Activated T-helper 1 cell treated with Interleukin-2 at 50 U/mL for 16 hours (primary cell): ENCODE measurements at regions not wholly inside any gene's neighbourhood (a gene's known extent, or its start where the extent isn't known, plus 50 kb on each side); places are given as distances from the start of the nearest gene placed in this dataset.

Source experiments
- DNase-seq: peaks from one replicate; pipeline ENCODE4 v3.0.0-alpha.2; 2020; ENCODE audit warnings: low read depth

DNA sequence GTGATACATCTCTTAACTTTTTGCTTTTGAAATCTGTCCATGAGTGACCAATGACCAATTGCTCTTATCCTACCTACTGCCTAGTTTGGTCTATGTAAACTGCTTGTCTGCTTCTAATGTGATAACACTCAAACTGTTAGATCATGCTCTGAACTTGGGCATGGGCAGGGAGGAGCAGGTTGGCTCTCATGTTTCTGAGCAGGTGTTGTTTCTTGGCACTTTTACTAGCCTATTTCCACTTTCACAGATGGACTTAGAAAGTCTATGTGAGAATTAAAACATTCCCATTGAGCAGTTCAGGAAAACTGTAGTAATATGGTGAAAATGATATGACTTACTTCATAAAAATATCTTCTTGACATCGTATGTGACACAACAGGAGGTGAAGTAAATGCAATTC is 538.4 kb downstream of the HACE1 start:
- no peak for DNase-seq

DNA sequence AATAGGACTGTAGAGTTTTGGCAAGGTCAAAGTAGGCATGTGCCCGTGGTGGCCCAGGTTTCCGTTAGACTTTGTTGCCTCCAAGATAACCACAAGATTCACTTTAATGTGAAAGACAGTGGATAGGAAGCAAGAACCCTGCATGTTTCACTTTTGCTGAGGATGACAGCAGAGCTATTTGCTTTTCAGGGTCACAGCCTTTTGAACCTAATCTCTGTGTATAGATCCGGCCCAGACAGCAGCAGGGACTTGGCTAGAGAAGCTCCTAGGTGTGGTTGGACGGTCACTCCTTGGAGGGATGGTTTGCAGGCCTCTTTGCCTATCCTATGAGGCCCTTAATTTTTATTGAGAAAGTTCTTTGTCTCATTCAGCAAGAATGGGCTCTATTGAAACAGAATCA is 538.8 kb downstream of the HACE1 start:
- DNase-seq: no peak

- no peak for DNase-seq
These were observed 546.9 kb downstream of the HACE1 start for GRCh38 chr6:104312851-104313250.

GRCh38 chr6:104306211-104306610 is 553.5 kb downstream of the HACE1 start:
- DNase-seq: no peak

GRCh38 chr6:104305206-104305605 is 554.5 kb downstream of the HACE1 start:
- no peak for DNase-seq

DNA sequence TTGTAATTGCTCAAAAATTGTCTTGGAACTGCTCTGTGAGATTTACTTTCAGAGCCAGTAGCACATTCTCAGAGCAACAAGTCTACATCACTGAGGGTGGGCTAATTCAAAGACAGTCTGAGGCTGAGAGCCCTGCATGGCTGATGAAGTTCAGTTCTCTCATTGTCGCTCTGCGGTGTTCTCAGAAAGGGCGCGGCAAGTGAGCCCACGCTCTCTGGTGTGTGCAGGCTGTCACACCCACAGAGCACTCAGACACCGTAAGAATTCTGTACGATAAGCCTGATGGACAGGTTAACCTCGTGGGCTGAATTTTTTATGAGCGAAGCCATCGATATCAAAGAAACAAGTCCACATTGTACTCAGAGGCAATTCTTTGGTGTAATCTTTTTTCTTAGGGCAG is 557.8 kb downstream of the HACE1 start:
- no peak for DNase-seq

- no peak for DNase-seq
These were observed 573.1 kb downstream of the HACE1 start for GRCh38 chr6:104286641-104287040.

DNA sequence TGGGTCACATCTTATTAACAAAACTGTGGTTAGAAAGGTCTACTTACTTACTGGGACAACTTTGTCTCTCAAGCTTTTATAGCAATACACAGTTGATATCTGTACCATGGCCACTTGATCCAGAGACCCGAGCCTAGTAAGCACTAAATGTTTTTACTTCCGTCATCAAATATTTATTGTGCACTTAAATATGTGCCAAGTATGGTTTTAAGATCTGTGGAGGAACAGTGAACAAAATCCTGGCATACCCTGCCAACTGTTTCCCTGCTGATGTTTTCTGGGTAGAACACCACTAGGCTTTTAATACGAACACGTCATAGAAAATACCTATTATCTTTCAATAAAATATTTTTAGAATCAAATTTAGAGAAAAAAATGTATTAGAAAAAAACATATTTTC is 574.8 kb downstream of the HACE1 start:
- DNase-seq: no peak

DNA sequence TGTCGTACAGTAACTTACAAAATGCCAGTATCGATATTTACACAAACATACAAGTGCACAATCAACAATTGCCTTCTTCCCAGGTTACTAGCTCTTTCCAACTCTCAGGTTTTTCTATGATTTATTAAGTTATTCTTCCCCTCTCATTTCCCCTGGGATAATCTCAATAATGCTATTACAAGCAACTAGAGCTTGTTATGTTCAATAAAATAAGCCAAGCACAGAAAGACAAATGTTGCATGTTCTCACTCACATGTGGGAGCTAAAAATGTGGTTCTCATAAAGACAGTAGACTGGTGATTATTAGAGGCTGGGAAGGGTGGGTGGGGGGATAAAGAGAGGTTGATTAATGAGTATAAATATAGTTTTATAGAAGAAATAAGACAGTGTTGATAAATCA is 577.1 kb downstream of the HACE1 start:
- no peak for DNase-seq

- DNase-seq: no peak
These were observed 578.3 kb downstream of the HACE1 start for GRCh38 chr6:104281370-104281769.

GRCh38 chr6:104268389-104268788 is 591.3 kb downstream of the HACE1 start:
- no peak for DNase-seq

DNA sequence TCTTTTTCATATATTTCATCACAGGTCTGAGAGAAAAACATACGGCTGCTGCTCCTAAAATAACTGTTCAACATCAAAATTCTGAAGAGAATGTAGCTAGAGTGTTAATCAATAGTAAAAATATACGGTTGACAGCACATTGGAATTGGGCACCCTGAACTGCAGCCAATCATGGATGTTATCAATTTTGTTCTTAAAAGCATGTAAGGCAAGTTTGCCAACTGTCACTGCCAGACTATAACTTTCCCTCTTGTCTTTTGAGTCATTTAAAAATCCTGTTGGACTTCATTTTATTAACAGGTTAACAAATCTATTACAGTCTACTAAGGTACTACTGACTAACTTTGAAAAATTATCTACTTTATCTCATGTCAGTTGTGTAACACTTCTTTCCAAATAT is 592.8 kb downstream of the HACE1 start:
- DNase-seq: no peak

DNA sequence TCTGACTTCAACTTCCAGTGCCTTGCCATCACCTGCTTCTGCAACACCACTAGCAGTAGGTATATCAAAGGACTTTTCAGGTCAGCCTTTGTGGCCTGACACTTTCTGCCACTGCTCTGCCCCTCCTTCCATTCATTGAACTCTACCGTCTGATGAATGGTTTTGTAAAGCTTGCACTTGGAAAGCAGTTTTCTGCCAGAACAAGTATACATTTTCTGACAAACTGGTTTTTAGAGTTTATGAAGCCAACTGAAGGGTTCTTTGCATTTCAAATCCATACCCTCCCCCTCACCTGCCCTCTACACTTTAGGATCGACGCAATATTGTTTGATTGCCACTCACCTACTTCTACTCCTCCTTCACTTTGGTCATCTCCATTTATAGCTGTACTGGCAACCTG is 603.1 kb downstream of the HACE1 start:
- DNase-seq: no peak

DNA sequence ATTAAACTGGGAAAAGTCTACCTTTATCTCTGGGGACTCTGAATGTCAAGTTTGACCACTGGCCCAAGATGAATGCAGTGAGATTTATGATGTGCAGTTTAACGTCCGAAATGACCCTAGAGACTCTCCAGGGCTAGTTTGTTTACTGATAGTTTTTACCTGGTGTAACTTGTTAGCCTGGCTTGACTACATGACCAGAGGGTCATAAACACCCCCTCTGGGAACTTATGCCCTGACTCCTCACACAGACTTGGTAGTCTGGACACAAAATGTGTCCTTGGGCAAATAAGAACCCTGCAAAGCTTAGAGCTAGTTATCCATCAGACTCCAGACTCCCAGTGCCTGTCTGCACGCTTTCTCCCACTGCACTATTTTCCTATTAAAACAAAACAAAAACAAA is 606.5 kb downstream of the HACE1 start:
- no peak for DNase-seq

- DNase-seq: no peak
These were observed 607.4 kb downstream of the HACE1 start for GRCh38 chr6:104252276-104252675.

- DNase-seq: no peak
These were observed 608.1 kb downstream of the HACE1 start for GRCh38 chr6:104251651-104252050.

- DNase-seq: no peak
These were observed 618.9 kb downstream of the HACE1 start for GRCh38 chr6:104240865-104241264.

DNA sequence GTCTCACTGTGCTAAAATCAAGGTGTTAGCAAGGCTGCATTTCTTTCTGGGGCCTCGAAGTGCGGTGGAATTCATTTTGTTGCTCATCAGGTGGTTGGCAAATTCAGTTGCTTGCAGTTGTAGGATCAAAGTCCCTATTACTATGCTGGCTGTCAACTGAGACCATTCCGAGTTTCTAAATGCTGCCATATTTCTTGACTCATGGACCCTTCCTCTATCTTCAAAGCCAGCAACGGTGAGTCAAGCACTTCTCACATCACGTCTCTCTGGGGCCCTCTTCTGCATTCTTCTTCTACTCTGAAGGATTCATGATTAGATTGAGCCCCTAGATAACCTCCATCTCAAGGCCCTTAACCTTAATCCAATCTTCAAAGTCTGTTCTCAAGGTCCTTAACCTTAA is 619.7 kb downstream of the HACE1 start:
- no peak for DNase-seq

DNA sequence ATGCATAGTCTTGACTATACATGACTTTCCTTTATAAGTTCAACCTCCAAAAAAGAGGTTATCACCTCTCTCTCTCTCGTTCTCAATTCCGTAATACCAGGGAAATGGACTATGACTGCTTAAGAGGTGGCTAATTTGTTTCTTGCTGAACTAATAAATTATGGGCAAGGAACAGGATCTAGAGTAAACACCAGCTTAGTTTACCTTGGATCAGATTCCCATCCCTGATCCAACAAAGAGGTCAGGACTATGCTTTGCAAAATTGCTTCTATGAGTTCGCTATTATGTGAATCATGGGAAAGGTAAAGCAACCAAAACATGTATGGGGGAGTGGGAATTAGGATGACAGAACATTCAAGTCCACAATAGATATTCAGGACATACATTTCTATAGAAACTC is 630.7 kb downstream of the HACE1 start:
- DNase-seq: no peak

DNA sequence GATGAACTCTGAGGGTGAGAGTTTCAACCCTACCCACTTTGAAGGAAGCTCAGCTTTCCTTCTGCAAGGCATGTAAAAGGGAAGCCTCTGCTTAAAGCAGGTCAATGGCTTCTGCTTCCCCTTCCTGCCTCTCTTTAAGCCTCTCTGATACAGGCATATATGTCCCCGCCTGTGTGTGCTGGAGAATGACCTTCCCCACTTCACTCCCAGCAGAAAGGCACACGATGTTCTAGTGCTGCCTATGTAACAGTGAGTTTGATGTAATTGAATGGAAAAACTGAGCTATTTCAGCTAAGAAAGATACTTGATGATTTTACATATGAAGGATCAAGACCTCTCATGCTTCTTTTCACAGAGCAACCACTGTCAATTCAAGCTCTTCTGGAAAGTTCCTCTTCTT is 632.2 kb downstream of the HACE1 start:
- DNase-seq: no peak

- no peak for DNase-seq
These were observed 632.8 kb downstream of the HACE1 start for GRCh38 chr6:104226790-104227446.

DNA sequence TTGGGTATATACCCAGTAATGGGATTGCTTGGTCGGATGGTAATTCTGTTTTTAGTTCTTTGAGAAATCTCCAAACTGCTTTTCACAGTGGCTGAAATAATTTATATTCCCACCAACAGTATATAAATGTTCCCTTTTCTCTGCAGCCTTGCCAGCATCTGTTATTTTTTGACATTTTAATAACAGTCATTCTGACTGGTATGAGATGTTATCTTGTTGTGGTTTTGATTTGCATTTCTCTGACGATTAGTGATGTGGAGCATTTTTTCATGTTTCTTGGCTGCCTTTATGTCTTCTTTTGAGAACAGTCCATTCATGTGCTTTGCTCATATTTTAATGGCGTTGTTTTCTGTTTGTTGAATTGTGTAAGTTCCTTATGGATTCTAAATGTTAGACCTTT is 641.6 kb downstream of the HACE1 start:
- no peak for DNase-seq

DNA sequence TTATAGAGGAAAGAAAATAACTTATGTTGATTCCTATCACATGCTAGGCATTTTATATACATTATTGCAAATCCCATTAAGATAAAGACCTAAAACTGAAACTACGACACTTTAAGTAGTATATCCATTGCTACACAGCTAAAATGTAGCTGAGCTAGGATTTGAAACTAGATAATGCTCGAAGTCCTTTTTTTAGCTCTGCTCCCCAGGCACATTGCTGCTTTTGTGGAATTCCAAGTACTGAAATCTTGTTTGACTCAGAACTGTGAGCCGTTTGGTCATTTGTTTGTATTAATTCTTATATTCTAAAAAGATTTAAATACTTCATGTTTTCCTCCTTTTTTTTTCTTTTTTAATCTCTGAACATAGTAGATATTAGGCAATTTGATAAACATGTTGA is 644.8 kb downstream of the HACE1 start:
- no peak for DNase-seq

DNA sequence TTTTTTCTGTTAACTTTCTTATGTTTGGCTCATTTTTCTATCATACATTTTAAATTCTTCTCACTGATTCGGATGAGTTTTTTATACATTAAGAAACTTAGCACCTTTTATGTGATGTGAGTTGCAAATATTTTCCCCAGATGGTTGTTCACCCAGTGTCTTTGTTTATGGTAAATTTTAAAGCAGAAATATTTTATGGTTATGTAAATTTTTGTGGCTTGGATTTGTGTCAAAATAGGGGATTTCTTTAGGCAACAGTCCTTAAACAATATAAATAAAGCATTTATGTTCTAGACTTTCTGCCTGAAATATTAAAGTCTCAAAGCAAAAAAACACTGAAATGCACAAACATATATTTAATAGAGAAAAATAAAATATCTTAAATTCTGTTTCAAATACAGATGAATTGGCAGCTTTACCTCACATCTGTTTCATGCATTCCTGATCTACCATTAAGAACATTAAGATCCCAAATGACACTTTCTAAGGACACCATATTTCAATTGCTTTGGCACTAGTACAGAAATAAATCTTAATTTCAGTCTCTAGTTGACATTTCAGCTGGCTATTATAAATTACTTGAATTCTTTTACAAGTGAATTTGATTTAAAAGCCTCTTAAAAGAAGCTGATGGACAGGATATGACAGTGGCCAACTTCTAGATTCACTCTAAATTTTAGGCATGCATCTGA is 646.6 kb downstream of the HACE1 start:
- DNase-seq: no peak
